Peyer's patch (tissue), 4 donors: ENCODE measurements at regions not wholly inside any gene's neighbourhood (a gene's known extent, or its start where the extent isn't known, plus 50 kb on each side); places are given as distances from the start of the nearest gene placed in this dataset.
"Not testable (repeated sequence)": the region's sequence is repeated elsewhere in the genome, so short reads cannot be mapped to it uniquely, and the experiment has no call there.

Experiments
- CTCF ChIP-seq, 6 experiments: fragments of 450-650 bp in 4 of 6; fragments of 200-600 bp in 2 of 6; sonication (generic) in 1 of 6; IDR thresholded peaks; one replicate each; pipeline ENCODE4 v1.5.1; 2017 to 2019; ENCODE audit warnings: antibody characterized with exemption in 6 of 6, mild to moderate bottlenecking in 3 of 6, moderate library complexity in 1 of 6
- POLR2A ChIP-seq, 2 donors: fragments of 450-650 bp; IDR thresholded peaks; one replicate each; pipeline ENCODE4 v1.5.1; 2017; ENCODE audit warnings: antibody characterized with exemption in 2 of 2, mild to moderate bottlenecking in 2 of 2, moderate library complexity in 2 of 2

GRCh38 chr4:173718504-173718903 lies 188.5 kb upstream of the HAND2 start:
- not testable (repeated sequence) for TF ChIP-seq POLR2A, CTCF (IDR thresholded peaks at IDR 0.05)
